Fibroblast of skin of back (primary cell): ENCODE measurements at regions not wholly inside any gene's neighbourhood (a gene's known extent, or its start where the extent isn't known, plus 50 kb on each side); places are given as distances from the start of the nearest gene placed in this dataset.
"Not testable (repeated sequence)": the region's sequence is repeated elsewhere in the genome, so short reads cannot be mapped to it uniquely, and the experiment has no call there.

Source experiments
- DNase-seq: peaks from one replicate; pipeline ENCODE4 v3.0.0-alpha.2; 2013

- DNase-seq, result no peak
These were observed 321.1 kb upstream of the PRICKLE1 start for GRCh38 chr12:42910656-42911055.

DNA sequence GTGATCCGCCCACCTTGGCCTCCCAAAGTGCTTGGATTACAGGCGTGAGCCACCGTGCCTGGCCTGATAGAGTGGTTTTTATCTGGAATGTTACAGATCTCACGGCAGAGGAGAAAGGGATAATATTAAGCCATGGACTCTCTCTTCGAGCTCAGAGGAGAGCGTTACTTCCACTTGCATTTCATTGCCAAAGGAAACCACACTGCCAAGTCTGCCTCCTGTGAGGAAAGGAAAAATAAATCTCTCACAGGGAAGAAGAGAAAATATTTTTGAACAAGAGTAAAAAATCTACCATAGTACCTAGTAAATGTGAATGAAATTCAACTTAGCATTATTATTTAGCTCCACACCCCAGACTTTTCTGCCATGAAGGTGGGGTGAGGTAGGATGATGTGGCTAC, 319.2 kb upstream of the PRICKLE1 start:
- no peak for DNase-seq

GRCh38 chr12:42906801-42907200, 317.3 kb upstream of the PRICKLE1 start:
- DNase-seq, result not testable (repeated sequence)

DNA sequence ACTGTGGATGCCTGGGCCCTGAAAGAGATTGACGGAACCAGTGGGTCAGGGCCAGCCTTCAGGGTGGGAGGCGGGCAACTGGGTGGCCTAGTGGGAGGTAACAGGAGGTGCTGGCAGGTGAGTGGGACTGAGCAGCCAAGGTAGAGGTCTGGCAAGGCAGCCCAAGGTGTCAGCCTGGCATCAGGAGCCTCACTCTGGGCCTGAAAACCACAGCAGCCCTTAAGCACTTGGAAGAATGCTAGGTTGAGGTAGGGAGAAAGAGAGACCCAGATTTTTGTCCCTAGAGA, 315.8 kb upstream of the PRICKLE1 start:
- no peak for DNase-seq

DNA sequence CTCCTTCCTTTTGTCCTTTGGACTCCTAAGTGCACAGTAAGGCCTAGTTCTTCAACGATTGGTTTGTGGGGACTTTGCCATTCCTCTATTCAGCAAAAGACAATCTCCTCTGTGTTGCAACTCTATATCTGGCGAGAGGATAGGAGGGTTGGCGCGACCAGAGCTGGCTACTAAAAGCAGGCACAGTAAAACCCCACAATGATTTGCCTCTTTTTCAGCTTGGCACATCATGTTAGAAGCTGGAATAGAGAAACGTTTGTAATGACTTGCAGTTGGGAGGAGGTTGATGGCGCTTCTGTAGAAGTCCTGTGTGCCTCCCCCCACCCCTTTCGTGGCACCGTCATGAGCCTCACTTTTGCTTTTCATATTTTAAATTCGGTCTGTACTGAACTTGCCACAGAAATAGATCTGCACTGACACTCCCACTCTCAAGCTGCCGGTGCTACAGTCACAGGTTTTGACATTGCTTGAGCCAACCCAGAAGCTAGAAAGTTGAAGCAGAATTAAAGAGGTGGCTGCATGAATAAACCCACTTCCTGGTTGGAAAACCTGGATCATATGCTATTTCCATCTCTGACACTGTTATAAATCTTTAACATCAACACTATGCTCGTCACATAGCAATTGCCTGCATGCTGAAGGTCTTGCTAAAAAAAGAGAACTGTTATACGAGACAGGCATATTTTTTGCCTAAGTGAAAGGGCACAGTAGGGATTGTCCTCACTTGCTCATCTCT, 315.3 kb upstream of the PRICKLE1 start:
- no peak for DNase-seq

GRCh38 chr12:42903736-42904135, 314.2 kb upstream of the PRICKLE1 start:
- DNase-seq, result no peak

GRCh38 chr12:42902001-42902400, 312.5 kb upstream of the PRICKLE1 start:
- no peak for DNase-seq

DNA sequence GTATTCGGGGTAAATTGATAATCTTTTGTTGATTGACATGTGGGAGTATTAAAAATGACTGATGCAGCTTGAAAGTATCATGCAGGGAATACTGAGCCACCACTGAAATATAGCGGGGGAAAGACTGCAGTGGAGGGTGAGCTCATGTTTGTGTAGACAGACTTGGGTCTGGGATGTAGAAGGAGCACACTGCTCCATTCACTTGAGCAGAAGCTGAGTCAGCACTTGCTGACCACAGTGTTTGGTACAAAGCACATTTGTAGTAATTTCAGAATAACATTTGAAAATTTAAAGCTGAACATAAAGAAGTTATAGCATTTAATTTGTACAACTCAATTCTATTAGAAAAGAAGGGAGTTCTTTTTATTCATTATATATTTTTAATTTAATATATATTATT, 304.3 kb upstream of the PRICKLE1 start:
- no peak for DNase-seq

- DNase-seq, result no peak
These were observed 303.4 kb upstream of the PRICKLE1 start for GRCh38 chr12:42892702-42893551.

- peak; percentile 7 for DNase-seq
These were observed 298.1 kb upstream of the PRICKLE1 start for GRCh38 chr12:42887657-42888056.

- DNase-seq, result no peak
These were observed 296.6 kb upstream of the PRICKLE1 start for GRCh38 chr12:42886160-42886559.

DNA sequence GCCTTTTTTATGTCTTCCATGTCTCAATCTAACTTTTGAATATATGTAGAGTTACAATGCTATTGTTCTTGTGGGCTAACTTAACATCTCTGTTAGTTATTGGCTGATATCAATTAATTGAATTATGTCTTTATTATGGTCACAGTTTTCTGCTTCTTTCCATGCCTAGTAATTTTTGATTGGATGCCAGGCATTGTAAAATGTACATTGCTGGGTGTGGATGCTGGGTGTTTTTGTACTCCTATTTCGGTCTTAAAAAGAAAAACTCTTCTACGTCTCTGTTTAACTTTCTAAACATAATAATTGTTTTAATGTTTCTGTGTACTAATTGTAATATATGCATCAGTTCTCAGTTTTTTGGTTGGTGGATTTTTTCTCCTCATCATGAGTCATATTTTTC, 296.1 kb upstream of the PRICKLE1 start:
- no peak for DNase-seq

DNA sequence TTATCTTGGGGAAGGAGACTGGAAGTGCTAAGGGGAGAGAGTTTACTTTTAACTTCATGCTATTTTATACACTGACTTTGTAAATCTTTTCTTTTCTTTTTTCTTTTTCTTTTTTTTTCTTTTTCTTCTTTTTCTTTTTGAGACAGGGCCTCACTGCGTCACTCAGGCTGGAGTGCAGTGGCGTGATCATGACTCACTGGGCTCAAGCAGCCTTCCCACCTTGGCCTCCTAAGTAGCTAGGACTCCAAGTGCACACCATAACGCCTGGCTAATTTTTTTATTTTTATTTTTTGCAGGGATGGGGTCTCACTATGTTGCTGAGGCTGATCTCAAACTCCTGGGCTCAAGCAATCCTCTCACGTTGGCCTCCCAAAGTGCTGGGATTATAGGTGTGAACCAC, 294.6 kb upstream of the PRICKLE1 start:
- no peak for DNase-seq

DNA sequence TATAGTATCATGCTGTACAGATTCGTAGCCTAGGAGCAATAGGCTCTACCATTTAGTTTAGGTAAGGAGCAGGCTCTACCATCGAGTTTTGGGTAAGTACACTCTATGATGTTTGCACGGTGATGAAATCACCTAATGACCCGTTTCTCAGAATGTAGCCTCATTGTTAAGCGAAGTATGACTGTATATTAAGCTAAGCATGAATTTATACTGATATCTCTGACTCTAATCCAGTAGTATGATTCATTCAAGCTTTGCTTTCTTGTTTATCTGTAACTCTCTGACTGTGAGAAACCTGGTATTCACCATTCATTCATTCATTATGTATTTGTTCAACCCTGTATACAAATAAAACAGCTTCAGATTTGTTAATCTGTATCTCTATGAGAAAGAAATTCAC, 283.9 kb upstream of the PRICKLE1 start:
- no peak for DNase-seq

- DNase-seq, result no peak
These were observed 282.3 kb upstream of the PRICKLE1 start for GRCh38 chr12:42871816-42872215.

DNA sequence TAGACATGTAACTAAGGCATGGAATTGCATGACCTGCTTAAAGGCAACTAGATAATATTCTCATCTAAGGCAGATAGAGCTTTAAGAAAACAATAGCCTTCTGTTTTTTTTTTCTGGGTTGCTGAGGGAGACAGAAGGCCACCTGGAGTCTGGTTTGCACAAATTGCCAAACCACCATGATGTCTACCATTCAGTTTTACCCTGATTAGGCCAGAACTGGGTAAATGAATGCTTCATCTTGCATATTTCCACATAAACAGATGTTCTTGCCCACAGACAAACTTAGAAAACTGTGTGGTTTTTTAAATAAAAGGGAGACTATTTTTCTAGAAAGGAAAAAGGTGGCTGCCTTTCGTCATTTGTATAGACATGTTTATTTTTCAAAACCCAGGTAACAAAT, 278.7 kb upstream of the PRICKLE1 start:
- DNase-seq, result no peak

DNA sequence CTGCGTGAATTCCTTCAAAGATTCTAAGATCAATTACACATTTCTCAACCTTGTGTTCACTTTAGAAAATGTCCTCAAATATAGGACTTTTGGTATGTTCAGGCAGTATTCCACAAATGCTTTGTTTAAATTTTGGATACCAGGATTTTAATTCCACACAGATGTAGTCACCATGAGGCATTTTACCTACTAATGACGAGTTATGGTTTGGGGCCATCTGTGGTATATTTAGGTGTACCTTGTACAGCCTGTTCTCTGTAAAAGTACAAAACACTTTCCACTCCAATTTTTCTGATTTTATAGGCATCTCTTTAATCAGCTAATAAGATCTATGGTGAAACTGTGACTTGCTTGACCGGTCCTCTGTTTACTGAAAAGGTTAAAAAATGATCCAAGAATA, 275.7 kb upstream of the PRICKLE1 start:
- no peak for DNase-seq

GRCh38 chr12:42862055-42862454, 272.5 kb upstream of the PRICKLE1 start:
- DNase-seq, result peak; percentile 10

DNA sequence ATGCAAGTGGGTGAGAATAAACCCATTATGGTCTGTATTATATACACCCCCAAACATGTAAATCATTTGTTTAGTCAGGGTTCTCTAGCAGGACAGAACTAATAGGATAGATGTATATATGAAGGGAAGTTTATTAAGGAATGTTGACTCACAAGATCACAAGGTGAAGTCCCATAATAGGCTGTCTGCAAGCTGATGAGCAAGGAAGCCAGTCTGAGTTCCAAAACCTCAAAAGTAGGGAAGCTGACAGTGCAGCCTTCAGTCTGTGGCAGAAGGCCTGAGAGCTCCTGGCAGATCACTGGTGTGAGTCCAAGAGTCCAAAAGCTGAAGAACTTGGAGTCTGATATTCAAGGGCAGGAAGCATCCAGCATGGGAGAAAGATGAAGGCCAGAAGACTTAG, 270.8 kb upstream of the PRICKLE1 start:
- DNase-seq, result not testable (repeated sequence)

DNA sequence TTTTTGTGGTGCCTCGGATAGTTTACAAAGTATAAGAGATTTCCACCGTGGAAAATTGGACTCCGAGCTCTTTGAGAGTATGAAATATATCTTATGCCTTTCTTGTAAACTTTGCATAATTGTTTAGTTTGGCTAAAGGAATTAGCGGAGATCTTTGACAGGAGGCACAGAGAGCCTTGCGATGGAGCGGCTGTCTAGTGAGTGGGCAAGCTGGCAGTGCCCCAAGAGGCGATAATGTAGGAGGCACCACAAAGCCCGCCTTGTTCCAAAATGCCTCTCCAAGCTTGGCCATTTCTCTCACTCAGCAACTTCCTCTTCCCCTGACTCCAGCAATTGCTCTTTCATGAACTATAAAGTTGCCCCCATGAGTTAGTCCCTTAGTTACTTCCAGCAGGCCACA, 270.1 kb upstream of the PRICKLE1 start:
- DNase-seq, result no peak

DNA sequence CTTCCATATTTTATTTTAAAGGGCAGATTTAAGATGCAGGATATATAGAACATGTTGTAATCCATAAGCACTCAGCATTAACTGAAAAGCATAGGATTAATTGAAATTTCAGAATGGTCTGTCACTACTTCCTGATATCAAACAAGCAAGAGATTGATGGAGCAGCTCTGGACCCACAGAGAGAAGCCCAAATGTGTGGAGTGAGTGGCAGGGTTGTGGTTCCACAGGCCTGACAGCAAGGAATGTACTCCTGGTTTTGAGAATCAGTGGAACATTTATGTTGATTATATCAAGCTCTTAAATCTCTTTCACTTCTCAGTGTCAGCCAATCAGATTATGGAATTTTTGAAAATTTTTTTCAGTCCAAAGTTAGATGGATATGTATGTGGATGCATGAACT, 267.6 kb upstream of the PRICKLE1 start:
- DNase-seq, result no peak

DNA sequence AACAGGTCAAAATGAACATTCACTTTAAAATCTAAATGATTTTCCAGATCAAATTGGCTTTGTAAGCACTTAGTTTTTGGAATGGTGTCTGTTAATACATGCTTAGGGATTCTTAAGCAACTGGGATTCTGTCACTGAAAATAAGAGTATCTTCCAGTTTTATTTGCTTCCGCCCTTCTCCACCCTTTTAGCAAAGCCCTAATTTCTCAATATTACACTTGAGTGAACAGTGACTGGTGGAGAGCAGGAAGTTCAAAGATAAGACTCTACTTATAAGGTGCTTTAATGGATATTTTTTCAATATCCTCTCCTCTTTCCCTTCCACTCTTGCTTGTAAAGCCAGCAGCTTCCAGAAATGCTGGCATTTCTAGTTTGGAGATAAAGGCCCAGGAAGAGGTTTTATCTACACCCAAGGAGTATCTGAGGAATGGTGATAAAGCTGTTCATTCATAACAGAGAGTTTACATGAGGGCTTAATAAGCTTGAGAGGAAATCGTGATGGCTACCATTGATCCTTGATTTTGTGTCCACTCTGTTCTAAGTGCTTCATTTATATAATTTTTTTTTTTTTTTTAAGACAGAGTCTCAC, 265.9 kb upstream of the PRICKLE1 start:
- DNase-seq, result no peak

GRCh38 chr12:42854826-42855225, 265.3 kb upstream of the PRICKLE1 start:
- DNase-seq, result no peak

DNA sequence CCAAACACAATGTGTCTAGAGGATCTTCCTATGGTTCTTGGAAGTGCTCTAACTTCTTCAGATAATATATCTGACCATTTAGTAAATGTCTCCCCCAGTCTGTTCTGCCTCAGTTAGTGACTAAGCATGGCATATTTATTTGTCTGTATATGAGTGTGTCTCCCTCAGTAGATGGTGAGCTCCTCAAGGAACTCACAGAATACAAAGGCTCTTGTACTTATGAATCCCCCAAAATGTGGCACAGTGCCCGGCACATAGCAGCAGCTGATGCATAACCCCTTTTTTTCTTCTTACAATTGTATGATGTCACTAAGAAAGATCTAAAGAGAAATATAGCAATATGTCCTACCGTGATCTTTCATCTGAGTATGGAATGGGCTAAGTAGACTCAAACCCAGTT, 264.7 kb upstream of the PRICKLE1 start:
- DNase-seq, result no peak
